A549 (cell line): ENCODE measurements at regions not wholly inside any gene's neighbourhood (a gene's known extent, or its start where the extent isn't known, plus 50 kb on each side); places are given as distances from the start of the nearest gene placed in this dataset.

Source experiments
- ATAC-seq, 2 experiments: fragments of 200-7000 bp in 1 of 2; fragments of >200 bp in 1 of 2; cut with Nextera tagmentation in 1 of 2; cut with Tn5 transposase in 1 of 2; 3 replicates each; pipeline versions ENCODE4 v1.8.0 to v1.9.1; 2018 to 2020; ENCODE audit warnings: mild to moderate bottlenecking in 1 of 2, moderate library complexity in 1 of 2
- CTCF ChIA-PET: fragments of 300-600 bp; sonication (Branson Sonifier 250); formaldehyde crosslinking; extraction: SDS; loops from one replicate; lab custom pipeline; 2021; ENCODE audit warnings: antibody characterized with exemption, inconsistent platforms; lab: Yijun Ruan, JAX
- POLR2A ChIA-PET: fragments of 350-600 bp; formaldehyde crosslinking; extraction: SDS; loops from one replicate; lab custom pipeline; 2021; ENCODE audit warnings: antibody characterized with exemption, inconsistent platforms; lab: Yijun Ruan, JAX
- DNase-seq, 2 experiments: peaks; one replicate each; pipeline versions ENCODE4 v3.0.0 to v3.0.0-alpha.2; 2011 to 2016; ENCODE audit warnings: low read depth in 1 of 2, low spot score in 1 of 2
- FAIRE-seq: peaks from 2 replicates; lab custom pipeline; 2011; peaks lifted over from hg19 to GRCh38; lab: Jason Lieb, UNC
- H3K27ac ChIP-seq, 2 experiments: fragments of >200 bp; sonication (Bioruptor Twin); formaldehyde crosslinking; 3 replicates each; pipeline ENCODE4 v1.5.1; 2016 to 2017
- H3K4me1 ChIP-seq: fragments of >200 bp; sonication (Bioruptor Twin); formaldehyde crosslinking; 3 replicates; pipeline ENCODE4 v1.6.1; 2016
- H3K4me2 ChIP-seq: fragments of >200 bp; sonication (Bioruptor Twin); formaldehyde crosslinking; 3 replicates; pipeline ENCODE4 v1.6.1; 2016
- H3K4me3 ChIP-seq: fragments of >200 bp; sonication (Bioruptor Twin); formaldehyde crosslinking; 3 replicates; pipeline ENCODE4 v1.5.1; 2016
- H3K9me3 ChIP-seq: fragments of >200 bp; sonication (Bioruptor Twin); formaldehyde crosslinking; 3 replicates; pipeline ENCODE4 v1.6.1; 2016
- BCL3 ChIP-seq: fragments of >200 bp; sonication (Bioruptor Twin); formaldehyde crosslinking; IDR thresholded peaks from 3 replicates; pipeline ENCODE4 v1.6.1; 2016
- CBX8 ChIP-seq: fragments of 200-600 bp; sonication (generic); IDR thresholded peaks from 2 replicates; pipeline ENCODE4 v1.6.1; 2016
- E2F6 ChIP-seq: IDR thresholded peaks from 2 replicates; pipeline ENCODE4 v1.6.1; 2012; ENCODE audit warnings: low read depth, borderline replicate concordance
- ELK1 ChIP-seq: fragments of 150-350 bp; IDR thresholded peaks from 2 replicates; pipeline ENCODE4 v1.6.1; 2014; ENCODE audit warnings: low read depth, mild to moderate bottlenecking, low read length
- EP300 ChIP-seq, 2 experiments: fragments of >200 bp; sonication (Bioruptor Twin); formaldehyde crosslinking; IDR thresholded peaks; 2 replicates in 1 of 2; 3 replicates in 1 of 2; pipeline ENCODE4 v1.6.1; 2016 to 2017
- FOSB ChIP-seq: fragments of 250-450 bp; sonication (Bioruptor Pico); IDR thresholded peaks from 2 replicates; pipeline ENCODE4 v1.5.0; 2020; ENCODE audit warnings: mild to moderate bottlenecking, moderate library complexity
- FOXS1 ChIP-seq: fragments of 250-450 bp; sonication (Bioruptor Pico); IDR thresholded peaks from 2 replicates; pipeline ENCODE4 v1.5.0; 2020; ENCODE audit warnings: mild to moderate bottlenecking, moderate library complexity
- MAFK ChIP-seq: fragments of 450-650 bp; IDR thresholded peaks from 2 replicates; pipeline ENCODE4 v1.6.1; 2014; ENCODE audit not compliant: partially characterized antibody
- MAZ ChIP-seq: fragments of 150-350 bp; IDR thresholded peaks from 2 replicates; pipeline ENCODE4 v1.6.1; 2014; ENCODE audit warnings: antibody characterized with exemption, low read depth, low read length, borderline replicate concordance
- MYC ChIP-seq: IDR thresholded peaks from 2 replicates; pipeline ENCODE4 v1.6.1; 2012; ENCODE audit warnings: mild to moderate bottlenecking, inconsistent platforms, low read length, improper control_type of control experiment, borderline replicate concordance
- NPAS2 ChIP-seq: fragments of 250-450 bp; sonication (Bioruptor Pico); IDR thresholded peaks from 2 replicates; pipeline ENCODE4 v1.8.0; 2022; ENCODE audit warnings: mild to moderate bottlenecking, moderate library complexity, borderline replicate concordance
- PBX3 ChIP-seq: IDR thresholded peaks from 2 replicates; pipeline ENCODE4 v1.6.1; 2012
- POLR2A ChIP-seq: IDR thresholded peaks from 2 replicates; pipeline ENCODE4 v1.6.1; 2012; ENCODE audit warnings: mild to moderate bottlenecking, low read length
- REST ChIP-seq: fragments of 200-600 bp; sonication (generic); IDR thresholded peaks from 2 replicates; pipeline ENCODE4 v1.6.1; 2016; ENCODE audit warnings: antibody characterized with exemption, mild to moderate bottlenecking, moderate library complexity
- SMC3 ChIP-seq: fragments of >200 bp; sonication (Bioruptor Twin); formaldehyde crosslinking; IDR thresholded peaks from 3 replicates; pipeline ENCODE4 v1.6.1; 2018; ENCODE audit warnings: inconsistent platforms
- TFCP2L1 ChIP-seq: fragments of 250-450 bp; sonication (Bioruptor Pico); IDR thresholded peaks from 2 replicates; pipeline ENCODE4 v1.5.0; 2021; ENCODE audit warnings: mild to moderate bottlenecking
- ZC3H11A ChIP-seq: fragments of 450-650 bp; IDR thresholded peaks from 2 replicates; pipeline ENCODE4 v1.6.1; 2014; ENCODE audit warnings: antibody characterized with exemption, mild to moderate bottlenecking
- ZSCAN20 ChIP-seq: fragments of 250-450 bp; sonication (Bioruptor Pico); IDR thresholded peaks from 2 replicates; pipeline ENCODE4 v1.8.0; 2022; ENCODE audit warnings: mild to moderate bottlenecking, moderate library complexity
- WGBS: methylation state at CpG from one replicate; pipeline ENCODE4 v1.1.6; 2017; ENCODE audit errors: missing lambda C conversion rate; 5-methylcytosine and 5-hydroxymethylcytosine counted together

GRCh38 chr3:106830334-106830733, 546.9 kb upstream of the CCDC54 start:
- no peak overlapping the region for H3K4me3 ChIP-seq
- POLR2A ChIA-PET: no interaction called here
- TF ChIP-seq SMC3 (no peak), NPAS2 (CRISPR knock-in tag) (no peak), PBX3 (no peak)
- TF ChIP-seq, all 56 proteins: peak for 0
- H3K27ac ChIP-seq: no peak overlapping the region
- 22% methylated on average over 2 of the region's 2 CpGs for WGBS
- H3K4me1 ChIP-seq: no peaks in the 10 kb centered on the region
- ATAC-seq (no peak), FAIRE-seq (no peak), DNase-seq (no peak)
- H3K9me3 ChIP-seq: peaks cover 6% of the 10 kb centered on the region; the same call in 1 of the 3 replicates
- CTCF ChIA-PET: no interaction called here
- H3K4me2 ChIP-seq: no peak overlapping the region

- no peak for DNase-seq
- ATAC-seq: no peak
- ChIA-PET CTCF (no interaction called here), POLR2A (no interaction called here)
- peaks cover 6% of the 10 kb centered on the region; the same call in 1 of the 3 replicates for H3K9me3 ChIP-seq
- TF ChIP-seq FOXS1 (CRISPR knock-in tag) (no peak), MAZ (no peak), POLR2A (no peak), ZSCAN20 (CRISPR knock-in tag) (no peak), EP300 (IDR thresholded peaks at IDR 0.05) (no peak), ZC3H11A (no peak), TFCP2L1 (no peak), NPAS2 (CRISPR knock-in tag) (no peak), REST (no peak), BCL3 (no peak), CBX8 (no peak), E2F6 (no peak), MYC (no peak), FOSB (CRISPR knock-in tag) (no peak), ELK1 (no peak), MAFK (no peak)
- no peak for FAIRE-seq
- no peak overlapping the region for H3K4me3 ChIP-seq
- WGBS: 58% methylated on average over 5 of the region's 5 CpGs
- no peaks in the 10 kb centered on the region for H3K4me1 ChIP-seq
- H3K27ac ChIP-seq: no peak overlapping the region
- no peak overlapping the region for H3K4me2 ChIP-seq
These were observed 540.3 kb upstream of the CCDC54 start for GRCh38 chr3:106836906-106837305.
